ENCODE measurements at regions not wholly inside any gene's neighbourhood (a gene's known extent, or its start where the extent isn't known, plus 50 kb on each side); places are given as distances from the start of the nearest gene placed in this dataset.
"Not testable (repeated sequence)": the region's sequence is repeated elsewhere in the genome, so short reads cannot be mapped to it uniquely, and the experiment has no call there.

GRCh38 chr2:193475038-193475437 lies 1280.3 kb upstream of the TMEFF2 start:
- no peak overlapping the region for H3K4me3 ChIP-seq (ENCODE audit: low read depth, low read length)

GRCh38 chr2:193469251-193469650 lies 1274.5 kb upstream of the TMEFF2 start:
- H3K4me3 ChIP-seq (ENCODE audit: low read depth, low read length): no peak overlapping the region

GRCh38 chr2:193467276-193467987 lies 1272.7 kb upstream of the TMEFF2 start:
- H3K4me3 ChIP-seq (ENCODE audit: low read depth, low read length): no peak overlapping the region

- no peak overlapping the region for H3K4me3 ChIP-seq (ENCODE audit: low read depth, low read length)
Observed at GRCh38 chr2:193463011-193463410, 1268.3 kb upstream of the TMEFF2 start.

- H3K4me3 ChIP-seq (ENCODE audit: low read depth, low read length): no peak overlapping the region
Observed at GRCh38 chr2:193462411-193462810, 1267.7 kb upstream of the TMEFF2 start.

GRCh38 chr2:193461431-193461934 lies 1266.8 kb upstream of the TMEFF2 start:
- no peak overlapping the region for H3K4me3 ChIP-seq (ENCODE audit: low read depth, low read length)

GRCh38 chr2:193446967-193447366 lies 1252.2 kb upstream of the TMEFF2 start:
- H3K4me3 ChIP-seq (ENCODE audit: low read depth, low read length): no peak overlapping the region

GRCh38 chr2:193442293-193442692 lies 1247.6 kb upstream of the TMEFF2 start:
- H3K4me3 ChIP-seq (ENCODE audit: low read depth, low read length): no peak overlapping the region

GRCh38 chr2:193428336-193428818 lies 1233.6 kb upstream of the TMEFF2 start:
- no peak overlapping the region for H3K4me3 ChIP-seq (ENCODE audit: low read depth, low read length)

- not testable (repeated sequence) for H3K4me3 ChIP-seq (ENCODE audit: low read depth, low read length)
Observed at GRCh38 chr2:193412368-193412767, 1217.6 kb upstream of the TMEFF2 start.

GRCh38 chr2:193409951-193410350 lies 1215.2 kb upstream of the TMEFF2 start:
- no peak overlapping the region for H3K4me3 ChIP-seq (ENCODE audit: low read depth, low read length)

- H3K4me3 ChIP-seq (ENCODE audit: low read depth, low read length): no peak overlapping the region
Observed at GRCh38 chr2:193382583-193382982, 1187.8 kb upstream of the TMEFF2 start.

- H3K4me3 ChIP-seq (ENCODE audit: low read depth, low read length): no peak overlapping the region
Observed at GRCh38 chr2:193377789-193378188, 1183.1 kb upstream of the TMEFF2 start.

GRCh38 chr2:193373120-193373519 lies 1178.4 kb upstream of the TMEFF2 start:
- no peak overlapping the region for H3K4me3 ChIP-seq (ENCODE audit: low read depth, low read length)

- H3K4me3 ChIP-seq (ENCODE audit: low read depth, low read length): no peak overlapping the region
Observed at GRCh38 chr2:193371200-193371599, 1176.5 kb upstream of the TMEFF2 start.

GRCh38 chr2:193368615-193369014 lies 1173.9 kb upstream of the TMEFF2 start:
- H3K4me3 ChIP-seq (ENCODE audit: low read depth, low read length): no peak overlapping the region

- H3K4me3 ChIP-seq (ENCODE audit: low read depth, low read length): no peak overlapping the region
Observed at GRCh38 chr2:193357508-193357907, 1162.8 kb upstream of the TMEFF2 start.

GRCh38 chr2:193352665-193353242 lies 1158.0 kb upstream of the TMEFF2 start:
- H3K4me3 ChIP-seq (ENCODE audit: low read depth, low read length): not testable (repeated sequence)

GRCh38 chr2:193350509-193350908 lies 1155.8 kb upstream of the TMEFF2 start:
- no peak overlapping the region for H3K4me3 ChIP-seq (ENCODE audit: low read depth, low read length)

GRCh38 chr2:193349642-193350041 lies 1154.9 kb upstream of the TMEFF2 start:
- no peak overlapping the region for H3K4me3 ChIP-seq (ENCODE audit: low read depth, low read length)

GRCh38 chr2:193348055-193348454 lies 1153.3 kb upstream of the TMEFF2 start:
- H3K4me3 ChIP-seq (ENCODE audit: low read depth, low read length): no peak overlapping the region

- H3K4me3 ChIP-seq (ENCODE audit: low read depth, low read length): no peak overlapping the region
Observed at GRCh38 chr2:193336781-193337180, 1142.0 kb upstream of the TMEFF2 start.
